Fibroblast of lung (primary cell): ENCODE measurements at regions not wholly inside any gene's neighbourhood (a gene's known extent, or its start where the extent isn't known, plus 50 kb on each side); places are given as distances from the start of the nearest gene placed in this dataset.

Experiments used
- EZH2 ChIP-seq: IDR thresholded peaks from 2 replicates; pipeline ENCODE4 v1.5.1; 2012; ENCODE audit warnings: low read length, control low read depth, mild to moderate bottlenecking; ENCODE audit errors: missing control alignments
- TF ChIP-seq, protein P1 (sequence below), 2 donors: IDR thresholded peaks in 1 of 2; conservative IDR thresholded peaks in 1 of 2; 1 replicate in 1 of 2; 2 replicates in 1 of 2; pipeline ENCODE4 v1.5.1; 2011 to 2012; ENCODE audit warnings: low read length in 2 of 2, control low read depth in 1 of 2, inconsistent platforms in 1 of 2, low read depth in 1 of 2, mild to moderate bottlenecking in 1 of 2

GRCh38 chr6:15901141-15902115 lies 227.5 kb upstream of the MYLIP start:
- TF ChIP-seq, protein P1, sequence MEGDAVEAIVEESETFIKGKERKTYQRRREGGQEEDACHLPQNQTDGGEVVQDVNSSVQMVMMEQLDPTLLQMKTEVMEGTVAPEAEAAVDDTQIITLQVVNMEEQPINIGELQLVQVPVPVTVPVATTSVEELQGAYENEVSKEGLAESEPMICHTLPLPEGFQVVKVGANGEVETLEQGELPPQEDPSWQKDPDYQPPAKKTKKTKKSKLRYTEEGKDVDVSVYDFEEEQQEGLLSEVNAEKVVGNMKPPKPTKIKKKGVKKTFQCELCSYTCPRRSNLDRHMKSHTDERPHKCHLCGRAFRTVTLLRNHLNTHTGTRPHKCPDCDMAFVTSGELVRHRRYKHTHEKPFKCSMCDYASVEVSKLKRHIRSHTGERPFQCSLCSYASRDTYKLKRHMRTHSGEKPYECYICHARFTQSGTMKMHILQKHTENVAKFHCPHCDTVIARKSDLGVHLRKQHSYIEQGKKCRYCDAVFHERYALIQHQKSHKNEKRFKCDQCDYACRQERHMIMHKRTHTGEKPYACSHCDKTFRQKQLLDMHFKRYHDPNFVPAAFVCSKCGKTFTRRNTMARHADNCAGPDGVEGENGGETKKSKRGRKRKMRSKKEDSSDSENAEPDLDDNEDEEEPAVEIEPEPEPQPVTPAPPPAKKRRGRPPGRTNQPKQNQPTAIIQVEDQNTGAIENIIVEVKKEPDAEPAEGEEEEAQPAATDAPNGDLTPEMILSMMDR (conservative IDR thresholded peaks at IDR 0.05 in 1 of 2, IDR thresholded peaks at IDR 0.05 in 1 of 2; ENCODE audit: low read depth in 1 of 2, low read length in 2 of 2) = no peak
- no peak for TF ChIP-seq EZH2
